ENCODE measurements at regions not wholly inside any gene's neighbourhood (a gene's known extent, or its start where the extent isn't known, plus 50 kb on each side); places are given as distances from the start of the nearest gene placed in this dataset.

GRCh38 chr22:27576815-27577573 lies 224.6 kb downstream of the MN1 start:
- Histone ChIP-seq H3K27ac (no peak overlapping the region), H3K4me1 (no peaks in the 10 kb centered on the region)
- DNase-seq (ENCODE audit: low spot score in 2 of 2) = no peak

GRCh38 chr22:27577574-27577969 lies 224.0 kb downstream of the MN1 start:
- Histone ChIP-seq H3K27me3 (no peaks in the 10 kb centered on the region), H3K4me3 (no peak overlapping the region), H3K27ac (no peak overlapping the region), H3K4me1 (no peaks in the 10 kb centered on the region), H3K9me3 (no peaks in the 10 kb centered on the region), H3K36me3 (no peaks in the 10 kb centered on the region)
- intact Hi-C loops (cut with DNase I) = no loop called here
- no peak for TF ChIP-seq CTCF (IDR thresholded peaks at IDR 0.05)
- DNase-seq (ENCODE audit: low spot score in 2 of 2) = no peak

More at GRCh38 chr22:27576815-27577573, 224.6 kb downstream of the MN1 start:
- Histone ChIP-seq H3K4me3 (no peak overlapping the region), H3K27me3 (no peaks in the 10 kb centered on the region), H3K36me3 (no peaks in the 10 kb centered on the region), H3K9me3 (peaks cover 0 to 5% of the 10 kb centered on the region in 2 donors)
- intact Hi-C loops (cut with DNase I) = no loop called here
- no peak for TF ChIP-seq CTCF (IDR thresholded peaks at IDR 0.05)

DNA sequence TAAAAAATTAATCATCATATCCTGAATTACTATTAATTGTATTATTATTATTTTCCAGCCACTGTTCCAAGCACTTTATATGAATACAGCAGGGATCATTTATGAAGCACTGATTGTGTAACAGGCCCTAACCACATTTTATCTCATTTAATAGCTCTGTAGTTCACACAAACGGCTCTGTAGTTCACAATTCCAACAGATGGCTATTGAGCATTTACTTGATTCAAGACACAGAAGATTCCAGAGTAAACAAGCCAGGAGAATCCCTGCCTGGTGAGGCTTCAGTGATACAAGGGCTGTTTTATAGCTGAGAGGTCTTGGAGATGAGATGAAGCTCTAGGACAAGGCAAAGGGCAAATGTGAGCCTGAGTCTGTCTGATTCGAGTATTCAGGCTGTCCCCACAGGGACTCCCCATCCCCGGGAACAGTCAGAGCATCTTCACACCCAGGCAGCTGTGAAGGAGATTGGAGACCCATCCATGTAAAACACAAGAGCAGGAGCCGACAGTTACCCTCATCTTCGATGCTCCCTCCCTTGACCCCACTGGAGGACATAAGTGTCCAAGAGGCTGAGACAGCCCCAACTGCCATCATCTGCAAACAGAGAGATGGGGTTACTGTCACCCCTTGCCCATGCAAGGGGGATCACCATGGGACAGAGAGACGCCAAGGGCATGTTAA lies 222.5 kb downstream of the MN1 start:
- Histone ChIP-seq H3K27ac (no peak overlapping the region), H3K27me3 (no peaks in the 10 kb centered on the region), H3K9me3 (no peaks in the 10 kb centered on the region), H3K4me3 (no peak overlapping the region), H3K36me3 (no peaks in the 10 kb centered on the region), H3K4me1 (no peaks in the 10 kb centered on the region)
- TF ChIP-seq CTCF (IDR thresholded peaks at IDR 0.05) = no peak
- intact Hi-C loops (cut with DNase I) = no loop called here
- no peak for DNase-seq (ENCODE audit: low spot score in 2 of 2)

- intact Hi-C loops (cut with DNase I) = no loop called here
- DNase-seq (ENCODE audit: low spot score in 2 of 2) = no peak
- no peak for TF ChIP-seq CTCF (IDR thresholded peaks at IDR 0.05)
- Histone ChIP-seq H3K27ac (no peak overlapping the region), H3K36me3 (no peaks in the 10 kb centered on the region), H3K4me1 (no peaks in the 10 kb centered on the region), H3K4me3 (no peak overlapping the region), H3K9me3 (no peaks in the 10 kb centered on the region), H3K27me3 (no peaks in the 10 kb centered on the region)
These were observed 221.2 kb downstream of the MN1 start for GRCh38 chr22:27580311-27580897.

GRCh38 chr22:27581236-27581635 lies 220.3 kb downstream of the MN1 start:
- no peaks in the 10 kb centered on the region for H3K36me3 ChIP-seq
- H3K27me3 ChIP-seq = no peaks in the 10 kb centered on the region
- intact Hi-C loops (cut with DNase I) = no loop called here
- no peak for DNase-seq (ENCODE audit: low spot score in 2 of 2)
- TF ChIP-seq CTCF (IDR thresholded peaks at IDR 0.05) = no peak
- H3K4me3 ChIP-seq = no peak overlapping the region
- H3K27ac ChIP-seq = no peak overlapping the region
- no peaks in the 10 kb centered on the region for H3K9me3 ChIP-seq
- no peaks in the 10 kb centered on the region for H3K4me1 ChIP-seq
